Right lobe of liver (tissue), 4 donors: ENCODE measurements at regions not wholly inside any gene's neighbourhood (a gene's known extent, or its start where the extent isn't known, plus 50 kb on each side); places are given as distances from the start of the nearest gene placed in this dataset.

ENCODE experiments used
- CTCF ChIP-seq, 4 donors: fragments of 200-600 bp in 3 of 4; fragments of 450-650 bp in 1 of 4; IDR thresholded peaks; one replicate each; pipeline versions ENCODE4 v1.5.1 to v1.8.0; 2016 to 2022; ENCODE audit warnings: antibody characterized with exemption in 4 of 4, mild to moderate bottlenecking in 2 of 4
- POLR2A ChIP-seq: fragments of 450-650 bp; IDR thresholded peaks from one replicate; pipeline ENCODE4 v1.6.1; 2017; ENCODE audit warnings: antibody characterized with exemption, mild to moderate bottlenecking
- donor health status: DM: no; HTN: no; CAD: no.
- donor health status: DM: no; HTN: no; CAD: no.
- donor health status: DM: no; HTN: yes; CAD: no.

- TF ChIP-seq CTCF (IDR thresholded peaks at IDR 0.05) (no peak), POLR2A (no peak)
These were observed 361.2 kb downstream of the PRDM2 start for GRCh38 chr1:14061204-14061603.
